ENCODE measurements at regions not wholly inside any gene's neighbourhood (a gene's known extent, or its start where the extent isn't known, plus 50 kb on each side); places are given as distances from the start of the nearest gene placed in this dataset.

DNA sequence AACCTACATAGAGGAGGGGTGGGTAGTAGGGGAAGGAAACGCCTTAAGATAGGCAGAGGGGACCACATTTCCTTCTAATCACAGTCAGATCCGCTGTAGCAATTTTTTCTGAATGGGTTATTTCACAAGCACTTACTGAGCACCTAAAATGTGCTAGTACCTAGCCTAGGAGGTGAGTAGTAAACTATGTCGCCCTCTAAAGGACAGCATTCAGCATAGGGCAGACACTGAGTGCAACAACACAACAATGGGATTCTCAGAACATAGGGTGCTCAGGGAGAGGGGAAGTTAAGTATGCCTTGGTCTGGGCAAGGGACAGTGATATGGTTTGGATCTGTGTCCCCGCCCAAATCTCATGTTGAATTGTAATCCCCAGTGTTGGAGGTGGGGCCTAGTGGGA, 166.1 kb upstream of the RAB6C start:
- Histone ChIP-seq H3K4me1 (ENCODE audit: control insufficient read depth in 4 of 4, insufficient read depth in 4 of 4, low read length in 3 of 4) (no peaks in the 10 kb centered on the region), H3K9me3 (ENCODE audit: control insufficient read depth in 4 of 4, low read length in 3 of 4) (peaks cover 0 to 10% (median 3%) of the 10 kb centered on the region in 4 donors), H3K27ac (ENCODE audit: low read depth in 1 of 2, low read length in 2 of 2) (no peak overlapping the region), H3K9ac (ENCODE audit: low read depth in 1 of 2, low read length in 2 of 2) (no peak overlapping the region), H3K4me3 (ENCODE audit: low read depth in 1 of 3, low read length in 3 of 3) (no peak overlapping the region), H3K27me3 (ENCODE audit: control insufficient read depth in 4 of 4, insufficient read depth in 4 of 4, low read length in 3 of 4) (peaks cover 0 to 3% (median 0%) of the 10 kb centered on the region in 4 donors), H3K36me3 (ENCODE audit: control insufficient read depth in 4 of 4, insufficient read depth in 3 of 4, low read depth in 1 of 4, low read length in 3 of 4) (no peaks in the 10 kb centered on the region)
- TF ChIP-seq, protein P1, sequence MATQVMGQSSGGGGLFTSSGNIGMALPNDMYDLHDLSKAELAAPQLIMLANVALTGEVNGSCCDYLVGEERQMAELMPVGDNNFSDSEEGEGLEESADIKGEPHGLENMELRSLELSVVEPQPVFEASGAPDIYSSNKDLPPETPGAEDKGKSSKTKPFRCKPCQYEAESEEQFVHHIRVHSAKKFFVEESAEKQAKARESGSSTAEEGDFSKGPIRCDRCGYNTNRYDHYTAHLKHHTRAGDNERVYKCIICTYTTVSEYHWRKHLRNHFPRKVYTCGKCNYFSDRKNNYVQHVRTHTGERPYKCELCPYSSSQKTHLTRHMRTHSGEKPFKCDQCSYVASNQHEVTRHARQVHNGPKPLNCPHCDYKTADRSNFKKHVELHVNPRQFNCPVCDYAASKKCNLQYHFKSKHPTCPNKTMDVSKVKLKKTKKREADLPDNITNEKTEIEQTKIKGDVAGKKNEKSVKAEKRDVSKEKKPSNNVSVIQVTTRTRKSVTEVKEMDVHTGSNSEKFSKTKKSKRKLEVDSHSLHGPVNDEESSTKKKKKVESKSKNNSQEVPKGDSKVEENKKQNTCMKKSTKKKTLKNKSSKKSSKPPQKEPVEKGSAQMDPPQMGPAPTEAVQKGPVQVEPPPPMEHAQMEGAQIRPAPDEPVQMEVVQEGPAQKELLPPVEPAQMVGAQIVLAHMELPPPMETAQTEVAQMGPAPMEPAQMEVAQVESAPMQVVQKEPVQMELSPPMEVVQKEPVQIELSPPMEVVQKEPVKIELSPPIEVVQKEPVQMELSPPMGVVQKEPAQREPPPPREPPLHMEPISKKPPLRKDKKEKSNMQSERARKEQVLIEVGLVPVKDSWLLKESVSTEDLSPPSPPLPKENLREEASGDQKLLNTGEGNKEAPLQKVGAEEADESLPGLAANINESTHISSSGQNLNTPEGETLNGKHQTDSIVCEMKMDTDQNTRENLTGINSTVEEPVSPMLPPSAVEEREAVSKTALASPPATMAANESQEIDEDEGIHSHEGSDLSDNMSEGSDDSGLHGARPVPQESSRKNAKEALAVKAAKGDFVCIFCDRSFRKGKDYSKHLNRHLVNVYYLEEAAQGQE (IDR thresholded peaks at IDR 0.05), result no peak
- TF ChIP-seq RXRA (IDR thresholded peaks at IDR 0.05) (no peak), GABPA (IDR thresholded peaks at IDR 0.05 in 1 of 2, conservative IDR thresholded peaks at IDR 0.05 in 1 of 2) (no peak), FOXA2 (IDR thresholded peaks at IDR 0.05) (no peak), YY1 (IDR thresholded peaks at IDR 0.05) (no peak), FOXA1 (IDR thresholded peaks at IDR 0.05) (no peak)
- TF ChIP-seq, protein P2, sequence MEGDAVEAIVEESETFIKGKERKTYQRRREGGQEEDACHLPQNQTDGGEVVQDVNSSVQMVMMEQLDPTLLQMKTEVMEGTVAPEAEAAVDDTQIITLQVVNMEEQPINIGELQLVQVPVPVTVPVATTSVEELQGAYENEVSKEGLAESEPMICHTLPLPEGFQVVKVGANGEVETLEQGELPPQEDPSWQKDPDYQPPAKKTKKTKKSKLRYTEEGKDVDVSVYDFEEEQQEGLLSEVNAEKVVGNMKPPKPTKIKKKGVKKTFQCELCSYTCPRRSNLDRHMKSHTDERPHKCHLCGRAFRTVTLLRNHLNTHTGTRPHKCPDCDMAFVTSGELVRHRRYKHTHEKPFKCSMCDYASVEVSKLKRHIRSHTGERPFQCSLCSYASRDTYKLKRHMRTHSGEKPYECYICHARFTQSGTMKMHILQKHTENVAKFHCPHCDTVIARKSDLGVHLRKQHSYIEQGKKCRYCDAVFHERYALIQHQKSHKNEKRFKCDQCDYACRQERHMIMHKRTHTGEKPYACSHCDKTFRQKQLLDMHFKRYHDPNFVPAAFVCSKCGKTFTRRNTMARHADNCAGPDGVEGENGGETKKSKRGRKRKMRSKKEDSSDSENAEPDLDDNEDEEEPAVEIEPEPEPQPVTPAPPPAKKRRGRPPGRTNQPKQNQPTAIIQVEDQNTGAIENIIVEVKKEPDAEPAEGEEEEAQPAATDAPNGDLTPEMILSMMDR (IDR thresholded peaks at IDR 0.05; ENCODE audit: low read depth, low read length, missing input control), result no peak
- TF ChIP-seq, protein P3, sequence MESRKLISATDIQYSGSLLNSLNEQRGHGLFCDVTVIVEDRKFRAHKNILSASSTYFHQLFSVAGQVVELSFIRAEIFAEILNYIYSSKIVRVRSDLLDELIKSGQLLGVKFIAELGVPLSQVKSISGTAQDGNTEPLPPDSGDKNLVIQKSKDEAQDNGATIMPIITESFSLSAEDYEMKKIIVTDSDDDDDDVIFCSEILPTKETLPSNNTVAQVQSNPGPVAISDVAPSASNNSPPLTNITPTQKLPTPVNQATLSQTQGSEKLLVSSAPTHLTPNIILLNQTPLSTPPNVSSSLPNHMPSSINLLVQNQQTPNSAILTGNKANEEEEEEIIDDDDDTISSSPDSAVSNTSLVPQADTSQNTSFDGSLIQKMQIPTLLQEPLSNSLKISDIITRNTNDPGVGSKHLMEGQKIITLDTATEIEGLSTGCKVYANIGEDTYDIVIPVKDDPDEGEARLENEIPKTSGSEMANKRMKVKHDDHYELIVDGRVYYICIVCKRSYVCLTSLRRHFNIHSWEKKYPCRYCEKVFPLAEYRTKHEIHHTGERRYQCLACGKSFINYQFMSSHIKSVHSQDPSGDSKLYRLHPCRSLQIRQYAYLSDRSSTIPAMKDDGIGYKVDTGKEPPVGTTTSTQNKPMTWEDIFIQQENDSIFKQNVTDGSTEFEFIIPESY (IDR thresholded peaks at IDR 0.05), result no peak
- 69% methylated on average over 4 of the region's 4 CpGs for WGBS
- no peak for DNase-seq (ENCODE audit: low spot score)

DNA sequence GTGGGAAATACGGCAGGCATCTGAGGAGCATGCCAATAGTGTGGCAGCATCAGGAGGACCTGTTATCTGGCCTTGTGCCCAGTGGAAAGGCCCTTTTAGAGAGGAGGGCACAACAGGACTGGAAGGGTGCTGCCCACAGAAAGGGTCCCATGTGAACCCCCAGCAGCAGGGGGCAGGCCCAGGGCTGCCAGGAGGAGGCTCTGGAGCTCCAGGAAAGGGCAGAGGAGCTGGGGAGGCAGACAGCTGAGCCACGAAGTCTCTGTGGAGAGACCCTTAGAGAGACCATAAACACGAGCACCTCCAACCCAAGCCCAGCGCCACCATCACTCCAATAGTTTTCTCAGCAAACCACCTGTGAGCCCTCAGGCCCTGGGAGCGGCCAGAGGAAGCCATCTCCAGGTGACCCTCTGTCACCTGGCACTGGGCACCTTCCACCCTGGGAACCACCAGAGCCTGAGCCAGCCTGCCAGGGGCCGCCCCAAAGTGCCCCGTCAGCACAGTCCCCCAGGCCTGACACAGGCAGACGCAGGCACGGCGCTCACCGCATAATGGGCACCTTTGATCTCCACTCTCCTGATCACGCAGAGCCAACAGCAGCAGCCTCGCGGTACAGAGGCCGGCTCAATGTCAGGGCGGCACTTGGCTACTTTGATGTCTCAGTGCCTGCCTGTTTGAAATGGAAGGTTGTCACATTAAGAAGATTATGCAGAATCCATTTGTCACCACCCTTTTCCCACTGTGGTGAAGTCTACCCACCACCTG, 162.5 kb upstream of the RAB6C start:
- Histone ChIP-seq H3K27ac (ENCODE audit: low read depth in 1 of 2, low read length in 2 of 2) (no peak overlapping the region), H3K4me3 (ENCODE audit: low read depth in 1 of 3, low read length in 3 of 3) (no peak overlapping the region), H3K27me3 (ENCODE audit: control insufficient read depth in 4 of 4, insufficient read depth in 4 of 4, low read length in 3 of 4) (no peaks in the 10 kb centered on the region), H3K36me3 (ENCODE audit: control insufficient read depth in 4 of 4, insufficient read depth in 3 of 4, low read depth in 1 of 4, low read length in 3 of 4) (no peaks in the 10 kb centered on the region), H3K9me3 (ENCODE audit: control insufficient read depth in 4 of 4, low read length in 3 of 4) (peaks cover 0 to 10% (median 3%) of the 10 kb centered on the region in 4 donors), H3K4me1 (ENCODE audit: control insufficient read depth in 4 of 4, insufficient read depth in 4 of 4, low read length in 3 of 4) (no peaks in the 10 kb centered on the region), H3K9ac (ENCODE audit: low read depth in 1 of 2, low read length in 2 of 2) (no peak overlapping the region)
- TF ChIP-seq EGR1 (IDR thresholded peaks at IDR 0.05; ENCODE audit: low read depth in 2 of 2), result no peak
- TF ChIP-seq, protein P4, sequence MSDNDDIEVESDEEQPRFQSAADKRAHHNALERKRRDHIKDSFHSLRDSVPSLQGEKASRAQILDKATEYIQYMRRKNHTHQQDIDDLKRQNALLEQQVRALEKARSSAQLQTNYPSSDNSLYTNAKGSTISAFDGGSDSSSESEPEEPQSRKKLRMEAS (IDR thresholded peaks at IDR 0.05), result no peak
- no peak for TF ChIP-seq GABPA (IDR thresholded peaks at IDR 0.05 in 1 of 2, conservative IDR thresholded peaks at IDR 0.05 in 1 of 2)
- no peak for TF ChIP-seq YY1 (IDR thresholded peaks at IDR 0.05)
- no peak for TF ChIP-seq RXRA (IDR thresholded peaks at IDR 0.05)
- no peak for TF ChIP-seq RAD21 (IDR thresholded peaks at IDR 0.05)
- WGBS, result 89% methylated on average over 16 of the region's 16 CpGs
- DNase-seq (ENCODE audit: low spot score), result no peak

Data from liver (tissue), 8 donors.